Colonic mucosa (tissue), 4 donors: ENCODE measurements at regions not wholly inside any gene's neighbourhood (a gene's known extent, or its start where the extent isn't known, plus 50 kb on each side); places are given as distances from the start of the nearest gene placed in this dataset.

Source experiments
- DNase-seq: peaks from one replicate; pipeline ENCODE4 v3.0.0-alpha.2; 2020
- H3K27ac ChIP-seq: fragments of 200-600 bp; one replicate; pipeline ENCODE4 v1.8.0; 2021
- H3K27me3 ChIP-seq: fragments of 200-600 bp; one replicate; pipeline ENCODE4 v1.8.0; 2021
- H3K36me3 ChIP-seq: fragments of 200-600 bp; one replicate; pipeline ENCODE4 v1.8.0; 2021
- H3K4me1 ChIP-seq: fragments of 200-600 bp; one replicate; pipeline ENCODE4 v1.8.0; 2021; ENCODE audit warnings: mild to moderate bottlenecking
- H3K4me3 ChIP-seq: fragments of 200-600 bp; one replicate; pipeline ENCODE4 v1.8.0; 2021
- H3K9ac ChIP-seq, 2 donors: one replicate each; pipeline ENCODE4 v1.7.0; 2013; ENCODE audit warnings: control low read depth in 2 of 2, low read depth in 2 of 2, low read length in 2 of 2
- H3K9me3 ChIP-seq: fragments of 200-600 bp; one replicate; pipeline ENCODE4 v1.8.0; 2021
- CTCF ChIP-seq: fragments of 200-600 bp; IDR thresholded peaks from one replicate; pipeline ENCODE4 v1.8.0; 2022; ENCODE audit warnings: antibody characterized with exemption, mild to moderate bottlenecking
- intact Hi-C: fragments of 100-400 bp; cut with DNase I; formaldehyde crosslinking; loops from one replicate; pipeline ENCODE4 v1.14.1; 2022
- donor health status: healthy.
- donor health status: DM: no; HTN: no; CAD: no.
- donor health status: DM: no; HTN: no; CAD: no.

GRCh38 chr12:24723759-24724158, 225.1 kb downstream of the BCAT1 start:
- intact Hi-C loops, result no loop called here
- H3K9me3 ChIP-seq, result no peaks in the 10 kb centered on the region
- DNase-seq, result no peak
- H3K4me3 ChIP-seq, result no peak overlapping the region
- TF ChIP-seq CTCF, result no peak
- H3K27me3 ChIP-seq, result no peaks in the 10 kb centered on the region
- no peaks in the 10 kb centered on the region for H3K4me1 ChIP-seq
- H3K36me3 ChIP-seq, result no peaks in the 10 kb centered on the region
- no peak overlapping the region for H3K9ac ChIP-seq
- no peak overlapping the region for H3K27ac ChIP-seq

- no peak for DNase-seq
- no peak for TF ChIP-seq CTCF
- H3K9ac ChIP-seq, result no peak overlapping the region
- H3K9me3 ChIP-seq, result no peaks in the 10 kb centered on the region
- intact Hi-C loops, result no loop called here
- no peaks in the 10 kb centered on the region for H3K27me3 ChIP-seq
- no peaks in the 10 kb centered on the region for H3K36me3 ChIP-seq
- H3K27ac ChIP-seq, result no peak overlapping the region
- H3K4me1 ChIP-seq, result no peaks in the 10 kb centered on the region
- H3K4me3 ChIP-seq, result no peak overlapping the region
These were observed 227.7 kb downstream of the BCAT1 start for GRCh38 chr12:24721191-24721590.

- Histone ChIP-seq H3K9me3 (no peaks in the 10 kb centered on the region), H3K9ac (no peak overlapping the region), H3K4me1 (no peaks in the 10 kb centered on the region), H3K27me3 (no peaks in the 10 kb centered on the region), H3K36me3 (no peaks in the 10 kb centered on the region), H3K27ac (no peak overlapping the region), H3K4me3 (no peak overlapping the region)
- TF ChIP-seq CTCF, result no peak
- no peak for DNase-seq
- intact Hi-C loops, result no loop called here
These were observed 229.6 kb downstream of the BCAT1 start for GRCh38 chr12:24719293-24719721.

- intact Hi-C loops, result no loop called here
- Histone ChIP-seq H3K4me3 (no peak overlapping the region), H3K9me3 (no peaks in the 10 kb centered on the region), H3K27ac (no peak overlapping the region), H3K4me1 (no peaks in the 10 kb centered on the region), H3K27me3 (no peaks in the 10 kb centered on the region), H3K9ac (no peak overlapping the region), H3K36me3 (no peaks in the 10 kb centered on the region)
- no peak for DNase-seq
- no peak for TF ChIP-seq CTCF
These were observed 230.3 kb downstream of the BCAT1 start for GRCh38 chr12:24718617-24719016.

GRCh38 chr12:24714237-24714636, 234.7 kb downstream of the BCAT1 start:
- H3K9me3 ChIP-seq, result no peaks in the 10 kb centered on the region
- intact Hi-C loops, result no loop called here
- no peak overlapping the region for H3K4me3 ChIP-seq
- no peaks in the 10 kb centered on the region for H3K4me1 ChIP-seq
- TF ChIP-seq CTCF, result no peak
- H3K27me3 ChIP-seq, result no peaks in the 10 kb centered on the region
- H3K9ac ChIP-seq, result no peak overlapping the region
- H3K36me3 ChIP-seq, result no peaks in the 10 kb centered on the region
- DNase-seq, result no peak
- H3K27ac ChIP-seq, result no peak overlapping the region
